ENCODE measurements at regions not wholly inside any gene's neighbourhood (a gene's known extent, or its start where the extent isn't known, plus 50 kb on each side); places are given as distances from the start of the nearest gene placed in this dataset.

GRCh38 chr9:73426269-73426668, 274.6 kb downstream of the ANXA1 start:
- Histone ChIP-seq H3K4me2 (ENCODE audit: insufficient read depth, low read length) (no peak overlapping the region), H3K4me1 (ENCODE audit: control insufficient read depth, extremely low read depth, insufficient read depth, low read length) (no peaks in the 10 kb centered on the region), H3K9ac (replicated peaks; ENCODE audit: extremely low read depth, insufficient read depth, low read length) (no peak overlapping the region), H4K20me1 (replicated peaks; ENCODE audit: control insufficient read depth, extremely low read depth, insufficient read depth, low read length) (no peaks in the 10 kb centered on the region), H3K27ac (ENCODE audit: insufficient read depth, low read depth, low read length) (no peak overlapping the region), H3K36me3 (ENCODE audit: control insufficient read depth in 2 of 2, extremely low read depth in 1 of 2, insufficient read depth in 2 of 2, low read length in 2 of 2) (no peaks in the 10 kb centered on the region), H3K9me1 (replicated peaks; ENCODE audit: control insufficient read depth, extremely low read depth, insufficient read depth, low read length) (no peaks in the 10 kb centered on the region), H3K27me3 (ENCODE audit: control insufficient read depth in 2 of 2, insufficient read depth in 2 of 2, low read length in 2 of 2) (no peaks in the 10 kb centered on the region), H3K9me3 (replicated peaks; ENCODE audit: control insufficient read depth, insufficient read depth, low read length) (no peaks in the 10 kb centered on the region), H2AFZ (ENCODE audit: low read depth, low read length) (no peak overlapping the region), H3K79me2 (ENCODE audit: control insufficient read depth, insufficient read depth, low read length) (no peaks in the 10 kb centered on the region), H3K4me3 (replicated peaks in 1 of 3; ENCODE audit: insufficient read depth in 1 of 3, low read depth in 1 of 3, low read length in 3 of 3) (no peak overlapping the region)
- DNase-seq (ENCODE audit: low read depth, low spot score) (no peak), FAIRE-seq (no peak)
- dilution Hi-C loops (cut with MboI; ENCODE audit: extremely low pct_ligation_motif_present, low sequenced_read_pairs) (no loop called here), intact Hi-C loops (cut with micrococcal nuclease) (no loop called here)
- ChIA-PET CTCF (no interaction called here), POLR2A (no interaction called here)
- BruUV-seq (replicated peaks) = no TSS peak
- TF ChIP-seq JUN (IDR thresholded peaks at IDR 0.05; ENCODE audit: borderline replicate concordance, insufficient read depth, insufficient read length, low read depth) = no peak
- no peak for TF ChIP-seq POLR2AphosphoS5 (IDR thresholded peaks at IDR 0.05; ENCODE audit: insufficient read depth, low read depth, low read length)
- no peak for TF ChIP-seq EZH2 (IDR thresholded peaks at IDR 0.05; ENCODE audit: borderline replicate concordance, low read depth, low read length, severe bottlenecking)
- TF ChIP-seq FOS (IDR thresholded peaks at IDR 0.05; ENCODE audit: borderline replicate concordance, insufficient read depth, low read length) = no peak
- TF ChIP-seq, protein P1, sequence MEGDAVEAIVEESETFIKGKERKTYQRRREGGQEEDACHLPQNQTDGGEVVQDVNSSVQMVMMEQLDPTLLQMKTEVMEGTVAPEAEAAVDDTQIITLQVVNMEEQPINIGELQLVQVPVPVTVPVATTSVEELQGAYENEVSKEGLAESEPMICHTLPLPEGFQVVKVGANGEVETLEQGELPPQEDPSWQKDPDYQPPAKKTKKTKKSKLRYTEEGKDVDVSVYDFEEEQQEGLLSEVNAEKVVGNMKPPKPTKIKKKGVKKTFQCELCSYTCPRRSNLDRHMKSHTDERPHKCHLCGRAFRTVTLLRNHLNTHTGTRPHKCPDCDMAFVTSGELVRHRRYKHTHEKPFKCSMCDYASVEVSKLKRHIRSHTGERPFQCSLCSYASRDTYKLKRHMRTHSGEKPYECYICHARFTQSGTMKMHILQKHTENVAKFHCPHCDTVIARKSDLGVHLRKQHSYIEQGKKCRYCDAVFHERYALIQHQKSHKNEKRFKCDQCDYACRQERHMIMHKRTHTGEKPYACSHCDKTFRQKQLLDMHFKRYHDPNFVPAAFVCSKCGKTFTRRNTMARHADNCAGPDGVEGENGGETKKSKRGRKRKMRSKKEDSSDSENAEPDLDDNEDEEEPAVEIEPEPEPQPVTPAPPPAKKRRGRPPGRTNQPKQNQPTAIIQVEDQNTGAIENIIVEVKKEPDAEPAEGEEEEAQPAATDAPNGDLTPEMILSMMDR (IDR thresholded peaks at IDR 0.05; ENCODE audit: extremely low read depth in 1 of 2, insufficient read depth in 1 of 2, low read depth in 1 of 2, low read length in 2 of 2) = no peak
- no peak for TF ChIP-seq MYC (IDR thresholded peaks at IDR 0.05; ENCODE audit: low read depth, low read length)
- TF ChIP-seq POLR2A (IDR thresholded peaks at IDR 0.05; ENCODE audit: low read depth, low read length) = no peak
- no peak for TF ChIP-seq GATA2 (IDR thresholded peaks at IDR 0.05; ENCODE audit: insufficient read depth, insufficient read length, low read depth, low read length)
- no peak for TF ChIP-seq MAX (IDR thresholded peaks at IDR 0.05; ENCODE audit: insufficient read depth, insufficient read length)

Measured in endothelial cell of umbilical vein (primary cell).